NOMO-1 treated with DMSO at 0.1 percent for 48 hours (cell line): ENCODE measurements at regions not wholly inside any gene's neighbourhood (a gene's known extent, or its start where the extent isn't known, plus 50 kb on each side); places are given as distances from the start of the nearest gene placed in this dataset.

Experiments
- DNase-seq: peaks from one replicate; lab custom pipeline; 2025; ENCODE audit not compliant: unreplicated experiment; lab: John Stamatoyannopoulos, UW

GRCh38 chr5:35282810-35283209 lies 52.5 kb upstream of the PRLR start:
- DNase-seq: no peak

GRCh38 chr5:35281613-35282012 lies 51.3 kb upstream of the PRLR start:
- peak; percentile 45 for DNase-seq
